Limb (tissue), 2 donors: ENCODE measurements at regions not wholly inside any gene's neighbourhood (a gene's known extent, or its start where the extent isn't known, plus 50 kb on each side); places are given as distances from the start of the nearest gene placed in this dataset.

Experiments
- DNase-seq, 2 donors: peaks; one replicate each; pipeline ENCODE4 v3.0.0-alpha.2; 2016; ENCODE audit errors: extremely low spot score in 2 of 2

DNA sequence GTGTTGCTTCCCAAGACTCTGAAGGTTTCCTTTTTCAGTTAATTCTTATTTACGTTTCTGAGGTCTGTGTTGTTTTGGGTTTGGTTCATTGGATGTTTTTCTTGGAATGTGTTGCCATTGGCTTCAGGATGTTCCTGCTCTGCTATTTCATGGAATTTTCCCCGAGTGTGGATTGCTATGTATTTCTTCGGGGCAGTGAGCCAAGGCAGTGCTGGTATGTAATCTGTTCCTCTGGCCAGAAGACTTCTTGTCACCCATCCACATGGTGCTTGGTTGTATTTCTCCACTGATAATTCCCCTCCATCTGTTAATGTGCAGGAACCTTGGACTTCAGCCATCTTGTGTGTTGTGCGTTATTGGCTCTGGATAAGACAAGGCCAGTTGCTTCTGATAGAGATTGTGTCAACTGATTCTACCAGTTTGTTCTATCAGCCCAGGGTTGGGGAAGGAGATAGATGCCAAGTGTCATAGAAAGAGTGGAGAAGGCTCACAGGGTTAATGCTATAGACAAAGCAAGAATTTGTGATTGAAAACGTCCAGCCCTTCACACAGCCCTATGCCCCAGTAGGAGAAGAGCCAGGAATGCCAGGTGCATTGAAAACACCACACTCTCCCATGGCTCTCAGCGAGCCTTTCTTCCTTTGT, 505.2 kb downstream of the PLPP3 start:
- DNase-seq, result peak; percentile 57 to 91

DNA sequence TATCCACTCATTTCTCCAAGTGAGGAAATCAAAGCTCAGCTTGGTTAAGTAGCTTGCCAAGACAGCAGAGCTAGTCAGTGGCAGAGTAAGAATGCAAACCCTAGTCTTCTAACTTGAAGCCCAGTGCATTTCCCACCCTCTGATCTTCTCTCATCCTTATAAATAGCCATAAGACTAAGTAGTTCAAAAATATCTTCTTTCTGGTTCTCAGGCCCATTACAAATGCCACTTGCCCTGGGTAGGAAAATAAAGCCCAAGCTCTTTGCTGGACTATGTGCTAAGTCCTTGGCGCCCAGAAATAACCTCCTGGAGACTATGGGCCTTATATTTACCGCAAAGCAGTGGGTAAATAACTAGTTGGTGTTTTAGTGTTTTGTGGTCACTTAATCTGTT, 505.8 kb downstream of the PLPP3 start:
- DNase-seq, result no peak

DNA sequence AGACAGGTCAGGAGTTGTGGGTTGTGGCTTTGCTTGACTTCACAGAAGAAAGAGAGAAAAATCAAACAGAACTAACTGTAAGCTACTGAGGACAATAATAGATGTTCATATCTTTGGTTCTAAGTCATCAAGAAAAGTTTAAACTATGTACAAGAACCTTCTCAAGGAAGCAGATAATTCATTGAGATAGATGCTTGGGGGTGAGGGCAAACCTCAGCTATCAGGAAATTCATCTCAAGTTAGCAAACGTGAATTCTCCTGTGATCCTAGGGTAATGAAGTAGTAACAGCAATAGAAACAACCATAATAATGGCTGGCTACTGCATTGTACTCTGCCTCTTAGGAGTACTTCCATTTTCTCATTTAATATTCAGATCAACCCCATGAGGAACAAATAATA, 506.2 kb downstream of the PLPP3 start:
- no peak for DNase-seq

DNA sequence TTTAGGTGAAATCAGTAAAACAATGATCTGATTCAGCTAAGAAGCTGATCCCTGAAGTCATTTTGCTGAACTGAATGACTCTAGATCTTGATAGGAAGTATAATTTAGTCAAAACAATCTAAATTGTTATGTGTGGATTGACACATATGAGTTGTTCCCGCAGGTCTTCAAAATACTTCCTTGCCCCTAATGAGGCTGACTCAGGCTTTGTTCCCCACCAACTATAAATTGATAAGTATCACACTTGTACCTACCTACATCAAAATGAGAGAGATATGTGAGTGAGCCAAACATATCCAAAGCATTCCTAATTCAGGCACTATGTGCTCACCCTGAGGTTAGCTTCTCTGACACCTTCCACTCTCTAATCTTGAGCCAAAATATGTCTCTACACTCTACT, 507.1 kb downstream of the PLPP3 start:
- no peak for DNase-seq

DNA sequence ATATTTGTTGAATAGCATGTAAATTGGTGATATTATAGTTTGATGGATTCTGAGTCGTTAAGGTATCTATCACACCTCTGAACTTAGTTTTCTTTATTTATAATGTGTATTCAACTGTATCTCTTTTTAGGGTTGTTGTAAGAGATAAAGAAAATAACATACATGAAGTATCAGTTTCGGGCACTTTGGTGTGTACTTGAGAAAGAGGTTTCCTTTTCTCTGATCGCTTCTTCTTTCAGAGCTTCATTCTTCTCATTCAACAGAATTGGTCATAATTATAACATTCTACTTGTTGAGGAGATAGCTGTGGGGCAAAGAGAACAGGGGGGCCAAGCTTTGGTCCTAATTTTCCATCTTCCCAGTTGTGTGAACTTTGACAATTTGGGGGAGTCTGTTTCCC, 508.0 kb downstream of the PLPP3 start:
- DNase-seq, result no peak

DNA sequence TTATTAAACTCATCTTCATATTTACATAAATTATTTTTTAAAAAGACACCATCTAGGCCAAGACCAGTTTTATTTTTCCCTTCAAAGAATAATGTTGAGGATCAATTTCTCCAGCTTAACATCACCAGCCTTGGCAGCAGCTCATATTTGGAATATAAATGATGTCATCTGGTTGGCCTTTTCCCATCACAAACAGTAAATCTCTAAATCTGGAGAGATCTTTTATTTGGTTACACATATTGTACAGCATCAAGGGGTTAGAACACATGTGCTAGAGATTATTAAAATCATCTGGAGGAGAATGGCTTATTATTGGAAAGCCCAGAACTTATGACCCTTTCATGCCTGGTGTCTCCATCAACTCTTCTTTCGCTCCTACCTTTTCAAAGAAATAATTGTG, 508.8 kb downstream of the PLPP3 start:
- peak in 1 of 2 donors; percentile 90 for DNase-seq

DNA sequence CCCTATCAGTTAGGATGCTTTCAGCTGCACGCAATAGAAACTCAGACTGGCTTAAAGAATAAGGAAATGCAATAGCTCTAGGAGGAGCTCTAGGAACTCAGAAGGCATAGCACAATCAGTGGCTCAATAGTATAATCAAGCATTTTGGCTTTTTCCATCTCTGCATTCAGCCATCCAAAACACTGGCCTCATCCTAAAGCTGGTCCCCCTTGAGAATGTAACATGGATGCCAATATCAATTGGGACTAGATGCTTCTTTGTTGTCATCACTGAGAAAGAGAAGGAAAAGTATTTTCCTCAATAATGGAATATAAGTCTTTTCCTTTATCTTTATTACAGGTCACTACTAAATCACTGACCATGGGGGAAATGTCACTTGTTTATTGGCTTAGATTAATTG, 509.5 kb downstream of the PLPP3 start:
- no peak for DNase-seq

DNA sequence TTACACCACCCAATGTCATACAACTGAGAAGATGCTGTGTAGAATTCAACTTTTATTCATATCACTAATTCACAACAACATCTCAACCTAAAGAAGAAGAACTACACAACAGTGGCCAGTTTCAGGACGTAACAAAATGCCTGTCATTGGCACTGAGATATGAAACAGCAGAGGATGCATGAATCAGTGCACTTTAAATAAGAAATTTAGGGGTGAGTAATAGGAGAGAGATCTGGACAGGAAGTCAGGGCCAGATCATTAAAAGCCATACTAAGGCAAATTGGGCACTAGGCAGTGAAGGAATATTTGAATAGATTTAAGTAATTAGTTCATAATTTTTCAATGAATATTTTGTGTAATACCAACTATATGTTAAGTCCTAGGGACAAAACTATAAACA, 510.5 kb downstream of the PLPP3 start:
- no peak for DNase-seq

DNA sequence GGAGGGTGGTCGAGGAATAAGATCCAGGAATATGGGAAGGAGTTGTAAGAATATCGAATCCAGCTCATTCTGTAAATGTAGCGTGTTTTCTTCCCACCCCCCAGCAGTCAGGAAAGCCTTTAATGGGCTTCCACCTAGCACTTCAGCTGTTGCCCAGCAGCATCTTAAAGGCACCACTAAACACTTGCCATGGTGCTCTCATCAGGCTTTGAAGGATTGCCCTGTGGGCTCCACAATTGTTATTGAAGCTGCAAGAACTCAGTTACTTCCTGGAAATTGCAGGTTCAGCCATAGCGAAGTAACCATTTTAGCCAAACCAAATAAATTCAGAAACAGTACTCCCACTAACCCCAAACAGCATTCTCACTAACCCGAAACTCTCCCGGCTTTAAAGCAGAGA, 511.2 kb downstream of the PLPP3 start:
- no peak for DNase-seq

DNA sequence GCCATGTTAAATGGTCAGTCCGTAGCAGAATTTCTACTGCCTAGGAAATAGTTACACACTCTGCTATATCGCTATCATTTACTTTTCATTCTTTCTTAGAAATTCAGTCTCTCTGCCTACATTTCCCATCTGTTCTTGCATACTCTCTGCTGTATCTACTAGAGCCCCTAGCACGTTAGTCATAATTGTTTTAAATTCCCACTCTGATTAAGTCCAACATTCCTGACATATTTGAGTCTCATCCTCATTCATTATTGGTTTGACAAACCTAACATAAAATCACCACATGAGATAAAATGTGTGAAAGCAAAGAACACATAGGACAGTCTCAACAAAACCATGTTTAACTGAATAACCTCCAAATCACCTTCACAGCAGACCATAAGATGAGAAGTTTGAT, 513.6 kb downstream of the PLPP3 start:
- no peak for DNase-seq

DNA sequence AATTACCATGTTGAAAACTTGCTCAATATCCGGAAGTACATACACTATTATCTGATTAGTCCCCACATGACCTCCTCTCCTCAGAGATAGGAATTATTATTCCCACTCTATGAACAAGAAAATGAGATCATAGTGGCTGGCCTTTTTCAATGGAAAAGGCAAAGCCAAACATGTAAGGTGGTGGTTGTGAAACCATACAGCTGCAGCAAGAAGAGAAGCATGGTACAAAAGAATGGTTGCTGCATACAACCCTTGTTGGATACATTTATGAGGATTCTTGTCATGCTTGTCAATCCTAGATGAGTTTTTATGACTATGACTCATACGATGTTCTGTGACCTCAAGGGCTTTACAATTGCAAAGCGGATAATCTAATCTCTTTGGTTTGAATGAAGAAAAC, 514.7 kb downstream of the PLPP3 start:
- DNase-seq, result no peak

DNA sequence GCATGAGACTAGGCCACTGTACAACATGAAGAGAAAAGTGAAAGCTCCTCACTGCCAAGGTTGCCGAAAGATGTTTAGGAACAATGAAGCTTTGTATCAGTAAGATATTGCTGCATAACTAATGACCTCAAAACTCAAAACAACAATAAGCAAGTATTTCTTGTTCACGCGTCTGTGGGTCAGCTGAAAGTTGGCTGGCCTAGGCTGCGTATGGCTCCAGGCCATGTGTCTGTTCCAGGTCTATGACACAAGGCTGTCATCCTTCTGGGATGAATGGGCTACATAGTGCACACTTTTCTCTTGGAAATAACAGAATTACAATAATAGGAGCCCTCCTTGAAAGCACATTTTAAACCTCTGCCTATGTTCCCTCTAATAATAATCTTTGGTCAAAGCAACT, 515.9 kb downstream of the PLPP3 start:
- DNase-seq, result no peak

- no peak for DNase-seq
These were observed 516.7 kb downstream of the PLPP3 start for GRCh38 chr1:56062625-56063024.

DNA sequence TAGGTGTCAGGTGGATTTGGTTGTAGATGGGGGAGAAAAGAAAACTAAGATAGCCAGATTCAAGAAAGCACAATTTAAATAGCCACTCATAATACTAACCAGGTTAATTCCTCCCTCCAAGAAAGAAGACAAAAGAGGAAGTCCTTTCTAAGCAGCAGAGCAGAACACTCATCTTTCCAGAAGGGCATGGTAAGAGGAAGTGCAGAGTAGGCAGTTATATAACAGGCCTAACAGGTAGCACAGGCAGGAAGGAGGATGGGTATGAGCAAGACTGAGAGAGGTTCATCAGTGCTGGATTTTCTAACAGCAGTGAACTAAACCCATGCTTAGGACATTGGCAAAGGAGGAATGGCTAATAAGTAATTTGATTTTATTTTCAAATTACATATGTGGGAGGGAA, 517.5 kb downstream of the PLPP3 start:
- DNase-seq, result no peak

GRCh38 chr1:56060906-56061305, 518.5 kb downstream of the PLPP3 start:
- DNase-seq, result peak in 1 of 2 donors; percentile 45

- DNase-seq, result no peak
These were observed 521.6 kb downstream of the PLPP3 start for GRCh38 chr1:56057466-56058405.

DNA sequence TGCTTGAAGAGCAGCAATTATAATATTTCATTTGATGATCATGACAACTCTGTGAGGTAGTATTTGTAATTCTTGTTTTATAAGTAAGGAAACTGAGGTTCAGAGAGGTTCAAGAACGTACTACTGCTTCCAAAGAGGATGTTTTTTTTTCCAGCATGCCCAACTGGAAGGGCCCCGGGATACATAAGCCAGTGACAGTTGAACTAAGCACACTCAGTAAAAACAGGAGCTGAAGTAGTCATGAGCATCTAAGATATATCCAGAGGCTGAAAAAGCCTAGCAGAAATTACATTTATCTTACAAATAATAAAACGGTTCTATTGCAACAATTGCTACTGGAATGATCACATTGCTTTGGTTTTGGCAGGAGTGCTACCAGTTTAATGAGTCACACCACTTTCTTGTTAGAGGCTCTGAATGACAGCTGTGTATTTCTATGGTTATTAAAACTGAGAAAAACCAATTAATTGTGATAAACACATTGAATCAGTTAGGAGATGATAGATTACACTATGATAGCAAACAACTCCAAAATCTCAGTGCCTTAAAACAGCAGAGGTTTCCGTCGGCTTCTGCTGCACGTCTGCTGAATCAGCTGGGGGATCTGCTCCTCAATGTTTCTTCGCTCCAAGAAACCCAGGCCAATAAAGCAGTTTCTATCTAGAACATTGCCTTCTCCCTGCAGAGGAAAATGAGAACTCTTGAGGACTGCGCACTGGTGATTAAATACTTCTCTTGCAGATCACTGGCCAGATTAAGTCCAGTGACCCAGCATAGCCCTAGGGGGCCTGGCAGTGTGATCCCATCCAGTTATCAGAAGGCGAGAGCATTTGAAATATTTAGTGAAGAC, 522.7 kb downstream of the PLPP3 start:
- peak in 1 of 2 donors; percentile 16 for DNase-seq

- no peak for DNase-seq
These were observed 524.4 kb downstream of the PLPP3 start for GRCh38 chr1:56054959-56055358.

GRCh38 chr1:56052041-56052440, 527.3 kb downstream of the PLPP3 start:
- no peak for DNase-seq

- no peak for DNase-seq
These were observed 528.5 kb downstream of the PLPP3 start for GRCh38 chr1:56050911-56051310.

DNA sequence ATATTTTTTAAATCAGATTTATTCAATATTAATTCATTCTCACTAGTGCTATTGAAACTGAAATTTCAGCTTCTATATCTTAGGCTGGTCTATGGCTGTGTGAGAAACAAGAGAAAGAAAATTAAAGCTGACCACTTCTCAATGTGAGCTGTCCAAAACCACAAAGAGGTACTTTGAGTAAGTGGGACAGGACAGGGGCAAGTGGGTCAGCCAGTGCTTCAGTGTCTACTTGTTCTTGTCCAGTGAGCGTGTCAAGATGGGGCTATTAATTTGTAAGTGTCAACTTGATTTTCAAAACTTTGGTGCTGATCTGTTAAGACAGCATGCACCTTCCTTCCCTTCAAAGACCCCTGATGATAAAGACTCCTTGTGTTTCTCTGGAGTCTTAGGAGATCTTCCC, 533.9 kb downstream of the PLPP3 start:
- no peak for DNase-seq

DNA sequence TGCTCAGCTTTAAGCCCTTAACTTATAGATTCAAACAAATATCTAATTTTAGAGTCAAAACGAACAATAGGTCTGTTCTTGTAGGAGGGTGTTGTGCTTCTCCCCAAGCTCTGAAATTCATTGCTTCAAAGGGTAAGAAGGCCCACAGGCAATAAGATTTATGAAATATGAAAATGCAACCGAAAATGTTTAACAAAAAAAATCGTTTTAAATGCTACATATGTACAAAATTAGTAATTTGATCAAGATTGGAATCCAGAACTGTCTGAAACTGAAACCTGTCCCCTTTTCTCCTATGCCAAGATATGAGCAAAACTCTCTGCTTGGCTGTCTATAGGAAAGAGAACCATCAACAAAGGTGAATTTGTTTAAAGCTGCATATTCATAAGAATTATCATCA, 534.3 kb downstream of the PLPP3 start:
- no peak for DNase-seq
